OCI-LY1 (cell line): ENCODE measurements at regions not wholly inside any gene's neighbourhood (a gene's known extent, or its start where the extent isn't known, plus 50 kb on each side); places are given as distances from the start of the nearest gene placed in this dataset.

Source experiments
- H2AFZ ChIP-seq: fragments of 200-600 bp; sonication (generic), shearing (Covaris generic); 2 replicates; pipeline ENCODE4 v1.6.0; 2014; ENCODE audit warnings: antibody characterized with exemption, mild to moderate bottlenecking, low read length
- H3F3A ChIP-seq: fragments of 200-600 bp; sonication (generic), shearing (Covaris generic); 2 replicates; pipeline ENCODE4 v1.6.0; 2014; ENCODE audit warnings: mild to moderate bottlenecking, antibody characterized with exemption, low read length, moderate library complexity; ENCODE audit not compliant: insufficient read depth
- H3K27ac ChIP-seq: fragments of 200-600 bp; sonication (generic); 2 replicates; pipeline ENCODE4 v1.5.1; 2014; ENCODE audit warnings: low read length, mixed run types, mild to moderate bottlenecking, low read depth; ENCODE audit not compliant: poor library complexity, severe bottlenecking
- H3K27me3 ChIP-seq: fragments of 200-600 bp; sonication (generic); 2 replicates; pipeline ENCODE4 v1.6.0; 2014; ENCODE audit warnings: antibody characterized with exemption, mild to moderate bottlenecking, low read length, moderate library complexity; ENCODE audit not compliant: insufficient read depth
- H3K36me3 ChIP-seq: fragments of 200-600 bp; sonication (generic); 2 replicates; pipeline ENCODE4 v1.6.1; 2014; ENCODE audit warnings: mild to moderate bottlenecking, antibody characterized with exemption, low read length, moderate library complexity, mixed read lengths; ENCODE audit not compliant: insufficient read depth
- H3K4me1 ChIP-seq: fragments of 200-600 bp; sonication (generic); 2 replicates; pipeline ENCODE4 v1.5.1; 2014; ENCODE audit warnings: mild to moderate bottlenecking, low read length, moderate library complexity; ENCODE audit not compliant: insufficient read depth, severe bottlenecking
- H3K4me2 ChIP-seq: fragments of 200-600 bp; sonication (generic), shearing (Covaris generic); 2 replicates; pipeline ENCODE4 v1.6.1; 2014; ENCODE audit warnings: low read length
- H3K4me3 ChIP-seq: fragments of 200-600 bp; sonication (generic); 2 replicates; pipeline ENCODE4 v1.5.1; 2014; ENCODE audit warnings: low read length, low read depth, mild to moderate bottlenecking, mixed read lengths; ENCODE audit not compliant: poor library complexity, severe bottlenecking
- H3K79me2 ChIP-seq: fragments of 200-600 bp; shearing (Covaris generic); 2 replicates; pipeline ENCODE4 v1.6.1; 2016; ENCODE audit warnings: mixed run types, low read length, mixed read lengths; ENCODE audit not compliant: insufficient read depth
- H3K9ac ChIP-seq: fragments of 200-600 bp; sonication (generic), shearing (Covaris generic); 2 replicates; pipeline ENCODE4 v1.6.1; 2014; ENCODE audit warnings: mild to moderate bottlenecking, low read length, mixed read lengths
- H3K9me2 ChIP-seq: fragments of 200-600 bp; sonication (generic), shearing (Covaris generic); 2 replicates; pipeline ENCODE4 v1.6.1; 2014; ENCODE audit warnings: low read depth, mild to moderate bottlenecking, low read length, mixed read lengths
- H3K9me3 ChIP-seq: fragments of 200-600 bp; shearing (Covaris generic); 2 replicates; pipeline ENCODE4 v1.6.1; 2014; ENCODE audit warnings: low read length, mixed read lengths
- H4K20me1 ChIP-seq: fragments of 200-600 bp; sonication (generic), shearing (Covaris generic); 2 replicates; pipeline ENCODE4 v1.6.0; 2016; ENCODE audit warnings: mild to moderate bottlenecking, low read length; ENCODE audit not compliant: insufficient read depth
- EZH2 ChIP-seq: fragments of 200-600 bp; sonication (generic), shearing (Covaris generic); IDR thresholded peaks from 2 replicates; pipeline ENCODE4 v1.8.0; 2017; ENCODE audit warnings: borderline replicate concordance, mixed run types, mild to moderate bottlenecking, antibody characterized with exemption, low read length, moderate library complexity, mixed read lengths
- TF ChIP-seq, protein P1 (sequence below): fragments of 200-600 bp; sonication (generic), shearing (Covaris generic); IDR thresholded peaks from 2 replicates; pipeline ENCODE4 v1.5.1; 2017; ENCODE audit warnings: mild to moderate bottlenecking, antibody characterized with exemption, low read length, moderate library complexity, mixed read lengths

- H3K27me3 ChIP-seq: no peaks in the 10 kb centered on the region
- no peaks in the 10 kb centered on the region for H3F3A ChIP-seq
- H3K9ac ChIP-seq: no peak overlapping the region
- TF ChIP-seq, protein P1, sequence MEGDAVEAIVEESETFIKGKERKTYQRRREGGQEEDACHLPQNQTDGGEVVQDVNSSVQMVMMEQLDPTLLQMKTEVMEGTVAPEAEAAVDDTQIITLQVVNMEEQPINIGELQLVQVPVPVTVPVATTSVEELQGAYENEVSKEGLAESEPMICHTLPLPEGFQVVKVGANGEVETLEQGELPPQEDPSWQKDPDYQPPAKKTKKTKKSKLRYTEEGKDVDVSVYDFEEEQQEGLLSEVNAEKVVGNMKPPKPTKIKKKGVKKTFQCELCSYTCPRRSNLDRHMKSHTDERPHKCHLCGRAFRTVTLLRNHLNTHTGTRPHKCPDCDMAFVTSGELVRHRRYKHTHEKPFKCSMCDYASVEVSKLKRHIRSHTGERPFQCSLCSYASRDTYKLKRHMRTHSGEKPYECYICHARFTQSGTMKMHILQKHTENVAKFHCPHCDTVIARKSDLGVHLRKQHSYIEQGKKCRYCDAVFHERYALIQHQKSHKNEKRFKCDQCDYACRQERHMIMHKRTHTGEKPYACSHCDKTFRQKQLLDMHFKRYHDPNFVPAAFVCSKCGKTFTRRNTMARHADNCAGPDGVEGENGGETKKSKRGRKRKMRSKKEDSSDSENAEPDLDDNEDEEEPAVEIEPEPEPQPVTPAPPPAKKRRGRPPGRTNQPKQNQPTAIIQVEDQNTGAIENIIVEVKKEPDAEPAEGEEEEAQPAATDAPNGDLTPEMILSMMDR: no peak
- H4K20me1 ChIP-seq: no peaks in the 10 kb centered on the region
- H2AFZ ChIP-seq: no peak overlapping the region
- H3K79me2 ChIP-seq: no peaks in the 10 kb centered on the region
- no peak overlapping the region for H3K4me3 ChIP-seq
- no peak overlapping the region for H3K27ac ChIP-seq
- H3K9me3 ChIP-seq: no peaks in the 10 kb centered on the region
- H3K9me2 ChIP-seq: no peaks in the 10 kb centered on the region
- no peak overlapping the region for H3K4me2 ChIP-seq
- no peaks in the 10 kb centered on the region for H3K4me1 ChIP-seq
- no peaks in the 10 kb centered on the region for H3K36me3 ChIP-seq
These were observed 125.5 kb upstream of the IFNE start for GRCh38 chr9:21607576-21607975.

GRCh38 chr9:21608200-21608599 is 126.1 kb upstream of the IFNE start:
- Histone ChIP-seq H2AFZ (no peak overlapping the region), H3K27me3 (no peaks in the 10 kb centered on the region), H3K9me3 (no peaks in the 10 kb centered on the region), H3K9ac (no peak overlapping the region), H3K27ac (no peak overlapping the region), H3K4me3 (no peak overlapping the region), H4K20me1 (no peaks in the 10 kb centered on the region), H3K4me1 (no peaks in the 10 kb centered on the region), H3K9me2 (no peaks in the 10 kb centered on the region), H3K36me3 (no peaks in the 10 kb centered on the region), H3K79me2 (no peaks in the 10 kb centered on the region), H3F3A (no peaks in the 10 kb centered on the region), H3K4me2 (no peak overlapping the region)
- TF ChIP-seq, protein P1: no peak
- no peak for TF ChIP-seq EZH2

- H2AFZ ChIP-seq: no peak overlapping the region
- no peaks in the 10 kb centered on the region for H3F3A ChIP-seq
- H3K9me2 ChIP-seq: no peaks in the 10 kb centered on the region
- no peak for TF ChIP-seq EZH2
- TF ChIP-seq, protein P1: no peak
- H3K4me3 ChIP-seq: no peak overlapping the region
- no peaks in the 10 kb centered on the region for H3K36me3 ChIP-seq
- no peaks in the 10 kb centered on the region for H3K27me3 ChIP-seq
- H3K9ac ChIP-seq: no peak overlapping the region
- H3K9me3 ChIP-seq: no peaks in the 10 kb centered on the region
- H3K79me2 ChIP-seq: no peaks in the 10 kb centered on the region
- no peaks in the 10 kb centered on the region for H3K4me1 ChIP-seq
- H4K20me1 ChIP-seq: no peaks in the 10 kb centered on the region
- H3K27ac ChIP-seq: no peak overlapping the region
- no peak overlapping the region for H3K4me2 ChIP-seq
These were observed 127.4 kb upstream of the IFNE start for GRCh38 chr9:21609506-21609905.
